GM19023 (cell line): ENCODE measurements at regions not wholly inside any gene's neighbourhood (a gene's known extent, or its start where the extent isn't known, plus 50 kb on each side); places are given as distances from the start of the nearest gene placed in this dataset.
"Not testable (repeated sequence)": the region's sequence is repeated elsewhere in the genome, so short reads cannot be mapped to it uniquely, and the experiment has no call there.

Experiments used
- ATAC-seq: cut with Tn5 transposase; IDR thresholded peaks from one replicate; pipeline ENCODE4 v1.9.1; 2021; ENCODE audit warnings: mild to moderate bottlenecking, moderate library complexity; ENCODE audit not compliant: unreplicated experiment

- ATAC-seq = no peak
Measured at GRCh38 chr12:34402228-34402898, 380.1 kb downstream of the ALG10 start.

GRCh38 chr12:34402899-34403705, 380.8 kb downstream of the ALG10 start:
- no peak for ATAC-seq

- ATAC-seq = no peak
Measured at GRCh38 chr12:34403706-34404376, 381.5 kb downstream of the ALG10 start.

- ATAC-seq = no peak
Measured at GRCh38 chr12:34404377-34405285, 382.3 kb downstream of the ALG10 start.

- no peak for ATAC-seq
Measured at GRCh38 chr12:34405286-34406227, 383.3 kb downstream of the ALG10 start.

GRCh38 chr12:34406228-34406995, 384.1 kb downstream of the ALG10 start:
- no peak for ATAC-seq

- ATAC-seq = no peak
Measured at GRCh38 chr12:34406996-34407300, 384.7 kb downstream of the ALG10 start.

GRCh38 chr12:34407813-34408212, 385.5 kb downstream of the ALG10 start:
- ATAC-seq = no peak

GRCh38 chr12:34431509-34431908, 409.2 kb downstream of the ALG10 start:
- ATAC-seq = not testable (repeated sequence)
